Muscle of back (tissue), 3 donors: ENCODE measurements at regions not wholly inside any gene's neighbourhood (a gene's known extent, or its start where the extent isn't known, plus 50 kb on each side); places are given as distances from the start of the nearest gene placed in this dataset.
"Not testable (repeated sequence)": the region's sequence is repeated elsewhere in the genome, so short reads cannot be mapped to it uniquely, and the experiment has no call there.

ENCODE experiments used
- DNase-seq, 3 donors: peaks; one replicate each; pipeline versions ENCODE4 v3.0.0 to v3.0.0-alpha.2; 2013

DNA sequence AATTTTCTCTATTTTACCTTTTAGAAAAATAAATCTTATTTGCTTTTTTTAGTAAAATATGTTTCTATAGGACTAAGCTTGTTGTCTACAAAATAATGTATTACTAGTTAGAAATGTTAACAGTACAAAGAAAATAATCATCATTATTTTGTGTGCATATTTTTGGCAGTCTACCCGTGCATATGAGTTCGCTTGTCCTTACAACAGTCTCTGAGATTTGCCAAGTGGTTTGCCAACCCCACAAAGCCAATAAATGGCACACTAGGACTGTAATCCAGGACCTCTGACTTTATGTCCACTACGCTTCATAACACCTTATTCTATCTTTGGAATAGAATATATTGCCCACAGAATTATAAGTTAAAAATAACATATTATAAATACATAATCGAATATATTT is 152.0 kb downstream of the KCNJ2 start:
- no peak for DNase-seq

- DNase-seq = no peak
Measured at GRCh38 chr17:70323269-70323668, 153.9 kb downstream of the KCNJ2 start.

DNA sequence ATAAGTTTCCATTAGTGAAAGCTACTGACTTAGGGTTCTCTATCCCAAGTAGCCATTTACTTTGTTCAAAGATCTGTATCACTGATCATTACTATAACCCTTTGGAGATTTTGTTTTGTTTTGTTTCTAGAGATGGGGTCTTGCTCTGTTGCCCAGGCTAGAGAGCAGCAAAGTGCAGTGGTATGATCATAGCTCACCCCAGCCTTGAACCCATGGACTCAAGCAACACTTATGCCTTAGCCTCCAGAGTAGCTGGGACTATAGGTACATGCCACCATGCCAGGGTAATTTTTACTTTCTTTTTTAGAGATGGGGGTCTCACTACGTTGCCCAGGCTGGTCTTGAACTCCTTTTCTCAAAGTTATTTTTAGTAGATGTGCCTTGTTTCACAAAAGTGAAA is 154.7 kb downstream of the KCNJ2 start:
- DNase-seq = no peak

DNA sequence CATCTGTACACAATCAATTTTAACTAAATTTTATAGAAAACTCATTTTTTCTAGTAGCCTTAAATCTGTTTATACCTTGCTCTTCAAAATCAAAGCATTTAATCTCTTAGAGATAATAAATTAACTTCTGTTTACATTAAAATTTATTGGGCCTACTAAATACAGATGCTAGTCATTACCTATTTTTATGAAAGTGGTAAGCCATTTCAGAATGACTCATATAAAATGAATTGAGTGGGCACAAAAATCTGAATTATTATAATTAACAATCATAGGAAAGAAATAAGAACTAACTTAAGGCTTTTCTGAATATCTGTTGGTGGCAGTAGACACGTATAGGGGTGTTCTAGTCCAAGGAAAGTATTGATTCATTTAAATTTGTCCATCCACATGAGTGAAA is 157.9 kb downstream of the KCNJ2 start:
- no peak for DNase-seq

DNA sequence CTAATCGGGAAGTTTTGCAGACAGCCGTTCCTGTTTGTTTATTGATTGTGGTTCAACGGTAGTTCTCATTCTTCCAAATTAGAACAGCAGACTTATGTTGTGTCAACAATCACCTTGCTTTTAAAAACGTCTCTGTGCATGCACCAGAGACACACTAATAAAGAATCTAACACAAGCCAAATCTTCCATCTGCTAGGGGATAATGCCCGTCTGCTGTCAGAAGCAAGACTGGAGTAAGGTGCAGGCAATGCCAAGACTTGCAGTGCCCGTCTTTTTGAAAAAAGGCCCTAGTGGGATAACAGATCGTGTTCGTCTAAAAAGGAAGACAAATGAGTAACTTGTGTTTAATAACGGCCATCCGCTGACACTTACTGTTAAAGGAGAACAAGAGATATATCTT is 158.4 kb downstream of the KCNJ2 start:
- DNase-seq = no peak

GRCh38 chr17:70329721-70330120 is 160.4 kb downstream of the KCNJ2 start:
- DNase-seq = no peak

- DNase-seq = not testable (repeated sequence)
Measured at GRCh38 chr17:70331066-70331465, 161.7 kb downstream of the KCNJ2 start.

DNA sequence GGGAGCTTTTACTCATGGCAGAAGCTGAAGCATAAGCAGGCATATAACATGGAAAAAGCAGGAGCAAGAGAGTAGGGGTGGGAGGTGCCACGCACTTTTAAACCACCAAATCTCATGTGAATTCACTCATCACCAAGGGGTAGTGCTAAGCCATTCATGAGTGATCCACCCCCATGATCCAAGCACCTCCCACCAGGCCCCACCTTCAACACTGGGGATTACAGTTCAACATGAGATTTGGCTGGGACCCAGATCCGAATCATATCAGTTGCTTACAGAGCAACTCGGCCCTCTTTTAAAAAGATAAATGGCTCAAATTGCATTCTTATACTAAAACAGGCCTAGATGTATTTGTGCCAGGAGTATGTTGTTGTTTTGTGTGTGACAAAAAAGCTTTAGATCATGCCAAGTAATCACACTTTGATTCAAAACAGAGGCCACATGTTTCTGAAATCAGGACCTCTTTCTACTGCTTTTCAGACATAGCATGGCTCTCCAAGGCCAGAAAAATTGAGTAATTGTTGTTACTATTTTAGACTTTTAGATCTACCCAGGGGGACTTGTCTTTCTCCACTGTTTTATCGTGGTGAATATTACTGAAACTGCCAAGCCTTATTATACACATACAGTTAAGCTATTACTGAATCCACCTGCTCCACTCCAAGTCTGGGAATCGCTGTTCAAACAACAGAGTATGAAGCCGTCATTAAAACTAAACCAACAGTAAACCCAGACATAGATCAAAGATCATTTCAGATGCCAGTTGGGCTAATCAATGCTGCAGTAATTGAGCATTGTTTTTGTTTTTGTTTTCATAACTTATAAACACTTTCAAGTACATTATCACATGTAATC is 163.3 kb downstream of the KCNJ2 start:
- DNase-seq = peak in 1 of 3 donors; percentile 44

DNA sequence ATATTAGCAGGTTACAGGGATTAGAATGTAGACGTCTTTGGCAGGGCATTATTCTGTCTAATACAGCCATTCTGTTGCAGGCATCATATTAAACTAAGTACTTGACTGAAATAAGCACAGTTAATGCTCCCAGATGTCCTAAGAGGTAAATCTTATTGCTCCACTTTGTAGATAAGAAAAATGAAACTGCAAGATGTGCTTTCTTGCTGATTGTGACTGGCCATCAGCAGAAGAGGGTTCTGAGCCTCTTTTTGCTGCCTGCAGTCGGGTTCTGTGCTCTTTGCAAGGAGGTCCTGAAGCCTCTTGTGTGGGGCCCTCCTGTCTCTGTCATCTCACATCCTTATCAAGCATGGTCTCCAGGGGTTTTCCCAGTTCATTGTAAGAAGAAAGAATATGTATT is 167.1 kb downstream of the KCNJ2 start:
- no peak for DNase-seq

- no peak for DNase-seq
Measured at GRCh38 chr17:70338946-70339354, 169.6 kb downstream of the KCNJ2 start.

- no peak for DNase-seq
Measured at GRCh38 chr17:70343114-70343513, 173.8 kb downstream of the KCNJ2 start.

DNA sequence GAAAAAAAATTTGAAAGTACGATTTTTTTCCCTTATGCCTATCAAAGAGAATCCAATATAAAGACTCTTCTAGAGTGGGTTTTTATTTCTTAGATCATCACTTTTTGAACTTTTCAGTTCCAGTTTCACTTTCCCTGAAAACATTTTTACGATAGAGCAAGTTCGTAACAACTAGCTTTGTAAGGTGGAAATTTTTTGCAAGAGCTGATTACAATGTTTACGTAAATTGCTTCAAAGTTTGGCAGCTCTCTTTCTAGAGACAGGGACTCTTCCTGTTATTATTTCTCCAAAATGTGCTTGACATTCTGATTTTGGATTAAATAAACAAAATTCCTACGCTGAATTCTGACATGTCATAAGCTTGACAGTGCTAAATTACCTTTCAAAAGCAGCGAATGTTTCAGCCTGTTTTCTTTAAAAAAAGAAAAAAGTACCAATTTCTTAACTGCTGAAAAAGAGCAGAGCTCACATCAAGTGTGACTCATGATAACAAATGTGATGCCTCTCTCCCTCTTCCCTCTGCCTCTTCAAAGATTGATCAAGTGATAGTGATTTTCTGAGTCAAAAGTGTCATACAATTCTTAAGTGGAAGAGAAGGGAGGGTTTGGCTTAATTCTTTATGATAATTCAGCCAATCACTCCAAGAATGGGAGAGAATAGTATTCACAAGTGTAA is 175.2 kb downstream of the KCNJ2 start:
- no peak for DNase-seq

GRCh38 chr17:70345061-70345460 is 175.7 kb downstream of the KCNJ2 start:
- no peak for DNase-seq

DNA sequence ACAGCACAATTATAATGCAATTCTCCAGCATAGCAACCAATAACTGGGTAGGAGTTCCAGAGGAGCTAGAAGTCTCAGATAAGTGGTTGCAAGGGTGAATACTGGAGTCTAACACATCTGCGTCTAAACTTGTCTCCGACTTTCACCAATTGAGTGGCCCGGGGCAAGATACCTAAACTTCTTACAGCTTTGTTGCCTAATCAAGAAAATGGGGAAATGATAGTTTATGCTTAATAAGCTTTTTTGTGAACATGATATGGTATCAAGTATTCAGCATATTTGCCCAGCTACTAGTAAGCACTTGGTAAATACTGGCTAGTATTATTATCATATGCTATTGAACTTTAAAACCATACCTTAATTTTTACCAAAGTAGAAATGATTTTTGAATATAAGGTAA is 183.5 kb downstream of the KCNJ2 start:
- no peak for DNase-seq

DNA sequence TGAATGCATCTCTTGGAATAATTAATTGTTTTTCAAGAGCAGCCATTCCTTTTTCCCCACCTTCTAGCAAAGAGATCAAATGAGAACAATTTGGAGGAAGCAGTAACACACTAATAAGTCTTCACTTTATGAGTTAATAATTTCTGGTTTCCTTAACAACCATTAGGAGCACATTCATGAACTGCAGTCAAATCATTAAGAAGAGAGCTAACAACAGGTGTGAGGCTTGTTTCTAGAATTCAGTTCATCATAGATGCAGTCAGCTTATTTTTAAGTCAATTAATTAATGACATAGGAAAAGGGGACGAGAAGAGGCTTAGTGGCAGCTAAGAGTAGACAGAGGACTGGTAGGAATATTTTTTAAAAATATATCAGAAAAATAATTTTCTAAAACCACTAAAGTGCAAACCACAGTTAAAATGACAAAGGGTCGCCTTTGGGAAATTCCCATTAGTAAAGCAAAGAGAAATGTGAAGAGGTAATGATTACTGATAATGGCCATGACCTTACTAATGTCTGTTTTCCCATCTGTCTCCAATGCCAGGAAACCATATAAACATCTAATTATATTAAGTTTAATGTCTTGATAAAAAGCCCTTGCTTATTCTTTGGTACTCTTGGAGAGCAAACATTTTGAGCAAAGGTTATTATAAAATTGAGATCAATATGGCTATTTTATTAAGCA is 184.2 kb downstream of the KCNJ2 start:
- no peak for DNase-seq

- no peak for DNase-seq
Measured at GRCh38 chr17:70355185-70355584, 185.9 kb downstream of the KCNJ2 start.

GRCh38 chr17:70357190-70357589 is 187.9 kb downstream of the KCNJ2 start:
- DNase-seq = no peak

DNA sequence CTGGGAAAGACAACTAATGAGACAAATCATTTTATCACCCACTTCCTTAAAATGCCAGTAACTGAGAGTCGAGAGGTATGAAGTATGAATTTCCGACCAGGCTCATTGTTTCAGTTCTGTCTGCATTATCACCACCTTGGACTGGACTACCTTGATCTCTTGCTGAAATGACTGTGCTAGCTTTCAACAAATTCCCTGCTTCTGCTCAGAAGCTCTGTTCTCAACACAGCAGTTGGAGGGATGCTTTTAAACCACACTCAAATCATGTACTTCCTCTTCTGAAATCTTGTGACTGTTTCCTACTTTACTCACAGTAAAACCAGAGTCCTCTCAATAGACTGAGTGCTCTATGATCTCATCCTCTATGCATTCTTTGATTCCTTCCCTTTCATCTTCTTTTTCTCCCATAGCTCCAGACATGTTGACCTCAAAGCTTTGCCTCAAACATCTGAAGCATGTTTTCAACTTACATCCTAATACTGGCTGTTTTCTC is 195.8 kb downstream of the KCNJ2 start:
- peak in 2 of 3 donors; percentile 15 to 36 for DNase-seq

- no peak for DNase-seq
Measured at GRCh38 chr17:70366386-70366785, 197.1 kb downstream of the KCNJ2 start.

GRCh38 chr17:70368011-70368410 is 198.7 kb downstream of the KCNJ2 start:
- DNase-seq = no peak

GRCh38 chr17:70369391-70369790 is 200.1 kb downstream of the KCNJ2 start:
- no peak for DNase-seq

DNA sequence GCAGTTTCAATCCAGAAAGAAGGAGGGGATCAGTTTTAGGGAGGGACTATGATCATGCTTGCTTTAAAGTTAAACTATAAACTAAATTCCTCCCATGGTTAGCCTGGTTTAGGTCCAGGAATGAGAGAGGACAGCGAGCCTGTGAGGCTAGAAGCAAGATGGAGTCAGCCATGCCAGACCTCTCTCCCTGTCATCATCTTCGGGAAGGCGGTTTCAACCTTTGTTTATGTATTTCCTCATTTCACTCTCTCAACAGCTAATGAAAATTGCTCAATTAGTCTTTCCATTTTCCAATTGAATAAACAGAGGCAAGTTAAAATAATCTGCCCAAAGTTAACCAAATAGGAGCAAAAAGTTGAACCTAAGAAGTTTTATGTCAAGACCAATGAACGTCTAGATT is 201.5 kb downstream of the KCNJ2 start:
- DNase-seq = no peak

- no peak for DNase-seq
Measured at GRCh38 chr17:70373369-70373768, 204.0 kb downstream of the KCNJ2 start.
